ENCODE measurements at regions not wholly inside any gene's neighbourhood (a gene's known extent, or its start where the extent isn't known, plus 50 kb on each side); places are given as distances from the start of the nearest gene placed in this dataset.

DNA sequence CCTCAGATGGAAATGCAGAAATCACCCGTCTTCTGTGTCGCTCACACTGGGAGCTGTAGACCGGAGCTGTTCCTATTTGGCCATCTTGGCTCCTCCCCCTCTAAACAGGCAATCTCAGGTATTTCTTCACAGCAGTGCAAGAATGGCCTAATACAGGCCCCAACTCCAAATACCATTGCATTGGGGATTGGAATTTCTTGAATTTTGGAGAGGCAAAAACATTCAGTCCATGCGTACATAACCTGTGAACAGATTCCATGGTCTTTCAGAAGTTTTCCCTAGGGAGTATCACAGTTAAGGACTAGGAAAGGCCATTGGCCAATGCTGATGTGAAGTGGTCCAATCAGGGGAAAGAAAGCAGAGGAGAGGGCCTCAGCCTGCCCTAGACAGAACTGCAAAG, 128.2 kb upstream of the NOCT start:
- no peak for TF ChIP-seq CTCF (IDR thresholded peaks at IDR 0.05)
- no peak for TF ChIP-seq POLR2A (IDR thresholded peaks at IDR 0.05)
- TF ChIP-seq POLR2AphosphoS5 (IDR thresholded peaks at IDR 0.05): no peak
